K562 (cell line): ENCODE measurements at regions not wholly inside any gene's neighbourhood (a gene's known extent, or its start where the extent isn't known, plus 50 kb on each side); places are given as distances from the start of the nearest gene placed in this dataset.

Experiments
- EHMT2 ChIP-seq: fragments of 450-650 bp; IDR thresholded peaks from 2 replicates; pipeline ENCODE4 v1.6.1; 2018; ENCODE audit warnings: antibody characterized with exemption
- HDAC1 ChIP-seq, 2 experiments: fragments of 450-650 bp; IDR thresholded peaks; 2 replicates each; pipeline ENCODE4 v1.6.1; 2016 to 2017; ENCODE audit warnings: inconsistent platforms in 1 of 2, mild to moderate bottlenecking in 1 of 2, moderate library complexity in 1 of 2
- IRF1 ChIP-seq: sonication (generic); formaldehyde crosslinking; IDR thresholded peaks from 2 replicates; pipeline ENCODE4 v1.8.0; 2022; ENCODE audit warnings: missing genetic modification reagents, mild to moderate bottlenecking, borderline replicate concordance
- MAZ ChIP-seq, 2 experiments: fragments of 450-650 bp in 1 of 2; sonication (generic) in 1 of 2; formaldehyde crosslinking; IDR thresholded peaks in 1 of 2; conservative IDR thresholded peaks in 1 of 2; 2 replicates each; pipeline versions ENCODE4 v1.4.0 to v1.5.0; 2020; ENCODE audit warnings: mild to moderate bottlenecking in 1 of 2, missing genetic modification reagents in 1 of 2
- NELFE ChIP-seq: IDR thresholded peaks from 2 replicates; pipeline ENCODE4 v1.6.1; 2011; ENCODE audit warnings: mild to moderate bottlenecking; ENCODE audit not compliant: insufficient read depth, insufficient read length
- NEUROD1 ChIP-seq: fragments of 150-350 bp; IDR thresholded peaks from 2 replicates; pipeline ENCODE4 v1.6.1; 2014; ENCODE audit warnings: borderline replicate concordance, low read length, low read depth; ENCODE audit not compliant: partially characterized antibody
- NFYB ChIP-seq: IDR thresholded peaks from 2 replicates; pipeline ENCODE4 v1.6.1; 2011; ENCODE audit warnings: mild to moderate bottlenecking, moderate library complexity; ENCODE audit not compliant: insufficient read length; ENCODE audit errors: extremely low read depth
- PHF8 ChIP-seq: fragments of 200-600 bp; sonication (generic); IDR thresholded peaks from 2 replicates; pipeline ENCODE4 v1.6.1; 2012; ENCODE audit warnings: mixed run types, mild to moderate bottlenecking, inconsistent platforms, low read length, moderate library complexity, borderline replicate concordance
- POLR2H ChIP-seq: IDR thresholded peaks from 2 replicates; pipeline ENCODE4 v1.6.1; 2016; ENCODE audit warnings: missing genetic modification characterization, low read depth, mild to moderate bottlenecking, control low read depth, missing compliant biosample characterization, moderate library complexity
- RAD21 ChIP-seq, 2 experiments: fragments of 250-450 bp in 1 of 2; fragments of 450-650 bp in 1 of 2; sonication (Bioruptor Pico) in 1 of 2; formaldehyde crosslinking in 1 of 2; IDR thresholded peaks in 1 of 2; conservative IDR thresholded peaks in 1 of 2; 2 replicates each; pipeline versions ENCODE4 v1.4.0 to v1.8.0; 2020 to 2022; ENCODE audit warnings: mild to moderate bottlenecking in 2 of 2, moderate library complexity in 1 of 2
- RHOXF2B ChIP-seq: fragments of 250-450 bp; sonication (Bioruptor Pico); conservative IDR thresholded peaks from 2 replicates; pipeline ENCODE4 v1.5.1; 2021
- SAFB ChIP-seq: fragments of 200-400 bp; formaldehyde crosslinking; IDR thresholded peaks from 2 replicates; pipeline ENCODE4 v1.6.1; 2017; ENCODE audit warnings: low read depth, low read length, borderline replicate concordance
- SIX5 ChIP-seq, 2 experiments: IDR thresholded peaks; 2 replicates each; pipeline ENCODE4 v1.6.1; 2011; ENCODE audit warnings: low read length in 2 of 2, borderline replicate concordance in 1 of 2, low read depth in 1 of 2, mild to moderate bottlenecking in 1 of 2, moderate library complexity in 1 of 2; ENCODE audit not compliant: insufficient read depth in 1 of 2
- SMC3 ChIP-seq: conservative IDR thresholded peaks from 2 replicates; pipeline ENCODE4 v1.6.1; 2011; ENCODE audit warnings: low read depth, low read length, improper control_type of control experiment; ENCODE audit not compliant: insufficient read depth
- SRSF1 ChIP-seq: fragments of 200-400 bp; formaldehyde crosslinking; IDR thresholded peaks from 2 replicates; pipeline ENCODE4 v1.6.1; 2017; ENCODE audit warnings: mild to moderate bottlenecking, low read depth, low read length, moderate library complexity
- ZC3H4 ChIP-seq: sonication (generic); formaldehyde crosslinking; IDR thresholded peaks from 2 replicates; pipeline ENCODE4 v1.9.0; 2021; ENCODE audit warnings: missing genetic modification reagents, borderline replicate concordance
- ZNF282 ChIP-seq: sonication (generic); formaldehyde crosslinking; IDR thresholded peaks from 2 replicates; pipeline ENCODE4 v1.8.1; 2023; ENCODE audit warnings: missing genetic modification reagents
- TF ChIP-seq, protein P1 (sequence below): fragments of 250-450 bp; sonication (Bioruptor Pico); IDR thresholded peaks from 2 replicates; pipeline ENCODE4 v1.8.0; 2021; ENCODE audit warnings: mild to moderate bottlenecking, moderate library complexity
- TF ChIP-seq, protein P2 (sequence below), 3 experiments: fragments of 200-800 bp in 1 of 3; sonication (Bioruptor generic) in 1 of 3; sonication (generic) in 1 of 3; formaldehyde crosslinking in 1 of 3; IDR thresholded peaks; 2 replicates each; pipeline versions ENCODE4 v1.6.1 to v1.8.0; 2016 to 2022; ENCODE audit warnings: mild to moderate bottlenecking in 2 of 3, missing compliant biosample characterization in 2 of 3, missing genetic modification characterization in 2 of 3, missing genetic modification reagents in 1 of 3
- TF ChIP-seq, protein P3 (sequence below), 3 experiments: IDR thresholded peaks in 2 of 3; conservative IDR thresholded peaks in 1 of 3; 2 replicates each; pipeline ENCODE4 v1.5.1; 2011 to 2012; ENCODE audit warnings: low read length in 3 of 3, mild to moderate bottlenecking in 3 of 3, control low read depth in 2 of 3, improper control_type of control experiment in 1 of 3, inconsistent platforms in 1 of 3, low read depth in 1 of 3, mixed read lengths in 1 of 3, moderate library complexity in 1 of 3; ENCODE audit not compliant: insufficient read depth in 2 of 3

DNA sequence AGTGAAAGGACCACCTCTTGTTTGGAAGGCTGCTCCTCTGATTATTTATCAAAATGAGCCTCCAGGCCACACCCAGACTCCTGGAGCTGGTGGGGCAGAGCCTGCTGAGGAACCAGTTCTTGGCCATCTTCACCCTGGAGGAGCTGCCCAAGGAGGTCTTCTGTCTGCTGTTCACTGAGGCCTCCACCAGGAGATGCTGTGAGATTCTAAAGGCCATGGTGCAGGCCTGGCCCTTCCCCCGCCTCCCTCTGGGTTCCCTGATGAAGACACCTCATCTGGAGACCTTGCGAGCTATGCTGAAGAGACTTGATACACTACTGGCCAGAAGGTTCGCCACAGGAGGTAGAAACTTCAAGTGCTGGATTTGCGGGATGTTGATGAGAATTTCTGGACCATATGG is 61.7 kb upstream of the GJA8 start (continued):
- TF ChIP-seq IRF1 (CRISPR knock-in tag) (no peak), EHMT2 (no peak), ZNF282 (CRISPR knock-in tag) (no peak), HDAC1 (IDR thresholded peaks at IDR 0.05) (no peak), ZC3H4 (CRISPR knock-in tag) (no peak), MAZ (CRISPR knock-in tag; conservative IDR thresholded peaks at IDR 0.05 in 1 of 2, IDR thresholded peaks at IDR 0.05 in 1 of 2) (peak in 1 of 2 experiments; percentile 19; a peak in 1 of 4 replicates), SIX5 (IDR thresholded peaks at IDR 0.05; ENCODE audit: borderline replicate concordance in 1 of 2, insufficient read depth in 1 of 2, low read depth in 1 of 2, low read length in 2 of 2) (no peak), RAD21 (CRISPR knock-in tag; conservative IDR thresholded peaks at IDR 0.05 in 1 of 2, IDR thresholded peaks at IDR 0.05 in 1 of 2) (peak; percentile 52 to 85), SAFB (no peak), PHF8 (no peak), SMC3 (peak; percentile 64), RHOXF2B (CRISPR knock-in tag) (no peak), NFYB (no peak), NEUROD1 (no peak), POLR2H (tag) (no peak), SRSF1 (no peak), NELFE (no peak)
- TF ChIP-seq, protein P1, sequence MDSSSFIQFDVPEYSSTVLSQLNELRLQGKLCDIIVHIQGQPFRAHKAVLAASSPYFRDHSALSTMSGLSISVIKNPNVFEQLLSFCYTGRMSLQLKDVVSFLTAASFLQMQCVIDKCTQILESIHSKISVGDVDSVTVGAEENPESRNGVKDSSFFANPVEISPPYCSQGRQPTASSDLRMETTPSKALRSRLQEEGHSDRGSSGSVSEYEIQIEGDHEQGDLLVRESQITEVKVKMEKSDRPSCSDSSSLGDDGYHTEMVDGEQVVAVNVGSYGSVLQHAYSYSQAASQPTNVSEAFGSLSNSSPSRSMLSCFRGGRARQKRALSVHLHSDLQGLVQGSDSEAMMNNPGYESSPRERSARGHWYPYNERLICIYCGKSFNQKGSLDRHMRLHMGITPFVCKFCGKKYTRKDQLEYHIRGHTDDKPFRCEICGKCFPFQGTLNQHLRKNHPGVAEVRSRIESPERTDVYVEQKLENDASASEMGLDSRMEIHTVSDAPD (CRISPR knock-in tag): no peak
- TF ChIP-seq, protein P2, sequence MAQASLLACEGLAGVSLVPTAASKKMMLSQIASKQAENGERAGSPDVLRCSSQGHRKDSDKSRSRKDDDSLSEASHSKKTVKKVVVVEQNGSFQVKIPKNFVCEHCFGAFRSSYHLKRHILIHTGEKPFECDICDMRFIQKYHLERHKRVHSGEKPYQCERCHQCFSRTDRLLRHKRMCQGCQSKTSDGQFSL (CRISPR knock-in tag; IDR thresholded peaks at IDR 0.05): no peak
- TF ChIP-seq, protein P2 (tag; IDR thresholded peaks at IDR 0.05): no peak
- TF ChIP-seq, protein P3, sequence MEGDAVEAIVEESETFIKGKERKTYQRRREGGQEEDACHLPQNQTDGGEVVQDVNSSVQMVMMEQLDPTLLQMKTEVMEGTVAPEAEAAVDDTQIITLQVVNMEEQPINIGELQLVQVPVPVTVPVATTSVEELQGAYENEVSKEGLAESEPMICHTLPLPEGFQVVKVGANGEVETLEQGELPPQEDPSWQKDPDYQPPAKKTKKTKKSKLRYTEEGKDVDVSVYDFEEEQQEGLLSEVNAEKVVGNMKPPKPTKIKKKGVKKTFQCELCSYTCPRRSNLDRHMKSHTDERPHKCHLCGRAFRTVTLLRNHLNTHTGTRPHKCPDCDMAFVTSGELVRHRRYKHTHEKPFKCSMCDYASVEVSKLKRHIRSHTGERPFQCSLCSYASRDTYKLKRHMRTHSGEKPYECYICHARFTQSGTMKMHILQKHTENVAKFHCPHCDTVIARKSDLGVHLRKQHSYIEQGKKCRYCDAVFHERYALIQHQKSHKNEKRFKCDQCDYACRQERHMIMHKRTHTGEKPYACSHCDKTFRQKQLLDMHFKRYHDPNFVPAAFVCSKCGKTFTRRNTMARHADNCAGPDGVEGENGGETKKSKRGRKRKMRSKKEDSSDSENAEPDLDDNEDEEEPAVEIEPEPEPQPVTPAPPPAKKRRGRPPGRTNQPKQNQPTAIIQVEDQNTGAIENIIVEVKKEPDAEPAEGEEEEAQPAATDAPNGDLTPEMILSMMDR (IDR thresholded peaks at IDR 0.05 in 2 of 3, conservative IDR thresholded peaks at IDR 0.05 in 1 of 3; ENCODE audit: insufficient read depth in 2 of 3, low read depth in 1 of 3, low read length in 3 of 3): peak; percentile 70 to 77 (median 76)
